GM23248 (cell line): ENCODE measurements at regions not wholly inside any gene's neighbourhood (a gene's known extent, or its start where the extent isn't known, plus 50 kb on each side); places are given as distances from the start of the nearest gene placed in this dataset.

Experiments
- DNase-seq: peaks from one replicate; pipeline ENCODE4 v3.0.0-alpha.2; 2015
- H2AFZ ChIP-seq: fragments of 200-600 bp; sonication (generic); 2 replicates; pipeline ENCODE4 v1.6.1; 2016; ENCODE audit warnings: antibody characterized with exemption
- H3F3A ChIP-seq: fragments of 200-600 bp; sonication (generic); 2 replicates; pipeline ENCODE4 v1.6.1; 2016; ENCODE audit warnings: mild to moderate bottlenecking, antibody characterized with exemption, mixed run types; ENCODE audit not compliant: insufficient read depth
- H3K27ac ChIP-seq: fragments of 200-600 bp; sonication (generic); 2 replicates; pipeline ENCODE4 v1.5.1; 2016; ENCODE audit warnings: mild to moderate bottlenecking
- H3K27me3 ChIP-seq: fragments of 200-600 bp; sonication (generic); replicated peaks from 2 replicates; pipeline ENCODE4 v1.6.1; 2016; ENCODE audit warnings: mild to moderate bottlenecking; ENCODE audit not compliant: insufficient read depth
- H3K36me3 ChIP-seq: fragments of 200-600 bp; sonication (generic); 2 replicates; pipeline ENCODE4 v1.6.1; 2016; ENCODE audit warnings: low read depth, mild to moderate bottlenecking
- H3K4me1 ChIP-seq: fragments of 200-600 bp; sonication (generic); 2 replicates; pipeline ENCODE4 v1.6.1; 2016; ENCODE audit warnings: mild to moderate bottlenecking; ENCODE audit not compliant: insufficient read depth
- H3K4me2 ChIP-seq: fragments of 200-600 bp; sonication (generic); one replicate; pipeline ENCODE4 v1.6.1; 2016; ENCODE audit warnings: mild to moderate bottlenecking; ENCODE audit not compliant: unreplicated experiment
- H3K4me3 ChIP-seq: fragments of 200-600 bp; sonication (generic); 2 replicates; pipeline ENCODE4 v1.5.1; 2016; ENCODE audit warnings: mild to moderate bottlenecking
- H3K79me2 ChIP-seq: fragments of 200-600 bp; sonication (generic); 2 replicates; pipeline ENCODE4 v1.6.1; 2016; ENCODE audit warnings: mild to moderate bottlenecking; ENCODE audit not compliant: insufficient read depth
- H3K9ac ChIP-seq: fragments of 200-600 bp; sonication (generic); 2 replicates; pipeline ENCODE4 v1.6.1; 2016; ENCODE audit warnings: mild to moderate bottlenecking
- H3K9me2 ChIP-seq: fragments of 200-600 bp; sonication (generic); 2 replicates; pipeline ENCODE4 v1.6.1; 2016; ENCODE audit warnings: mixed run types, mild to moderate bottlenecking, moderate library complexity; ENCODE audit not compliant: insufficient read depth
- H3K9me3 ChIP-seq: fragments of 200-600 bp; sonication (generic); one replicate; pipeline ENCODE4 v1.6.1; 2017; ENCODE audit warnings: low read depth
- H4K20me1 ChIP-seq: fragments of 200-600 bp; sonication (generic); 2 replicates; pipeline ENCODE4 v1.6.0; 2016; ENCODE audit not compliant: insufficient read depth
- EZH2 ChIP-seq: fragments of 200-600 bp; sonication (generic); IDR thresholded peaks from 2 replicates; pipeline ENCODE4 v1.6.1; 2018; ENCODE audit warnings: antibody characterized with exemption, mild to moderate bottlenecking; ENCODE audit not compliant: insufficient read depth, poor library complexity, severe bottlenecking
- EZH2phosphoT487 ChIP-seq: fragments of 200-600 bp; sonication (generic); IDR thresholded peaks from 2 replicates; pipeline ENCODE4 v1.6.1; 2018; ENCODE audit warnings: antibody characterized with exemption, moderate library complexity, mild to moderate bottlenecking, low read depth; ENCODE audit not compliant: insufficient read depth
- WGBS, 2 experiments: methylation state at CpG; one replicate each; pipeline ENCODE4 v1.1.6; 2015 to 2017; ENCODE audit warnings: low lambda C conversion rate in 2 of 2, low coverage in 1 of 2; ENCODE audit errors: missing lambda C conversion rate in 2 of 2; 5-methylcytosine and 5-hydroxymethylcytosine counted together
- in situ Hi-C: fragments of 300-500 bp; cut with MboI; formaldehyde crosslinking; loops from 2 replicates; pipeline ENCODE4 v1.15.0; 2020

GRCh38 chr10:36183056-36183455 lies 541.0 kb upstream of the FZD8 start:
- no peaks in the 10 kb centered on the region for H4K20me1 ChIP-seq

GRCh38 chr10:36182606-36183005 lies 540.5 kb upstream of the FZD8 start:
- Histone ChIP-seq H3K4me2 (peak overlapping the region; percentile 48), H3K27ac (no peak overlapping the region), H3K36me3 (no peaks in the 10 kb centered on the region), H2AFZ (peak overlapping the region; percentile 61), H3K9me3 (no peaks in the 10 kb centered on the region), H3F3A (0 out of 2 replicates have a peak, but pooled peaks cover 8% of the 10 kb centered on the region), H3K4me1 (peaks cover 20% of the 10 kb centered on the region), H3K79me2 (no peaks in the 10 kb centered on the region), H3K9ac (no peak overlapping the region), H4K20me1 (no peaks in the 10 kb centered on the region), H3K9me2 (no peaks in the 10 kb centered on the region), H3K4me3 (0 out of 2 replicates have a peak overlapping the region, but pooled peaks have one; percentile 12), H3K27me3 (no peaks in the 10 kb centered on the region)
- 80 to 84% methylated on average over 4 of the region's 4 CpGs for WGBS, 2 experiments
- in situ Hi-C loops = no loop called here
- TF ChIP-seq EZH2 = no peak
- TF ChIP-seq EZH2phosphoT487 = no peak
- no peak for DNase-seq

More at GRCh38 chr10:36183056-36183455, 541.0 kb upstream of the FZD8 start:
- Histone ChIP-seq H3K4me1 (peaks cover 25% of the 10 kb centered on the region), H3K79me2 (no peaks in the 10 kb centered on the region), H3K27ac (no peak overlapping the region), H3K9me3 (no peaks in the 10 kb centered on the region), H3K9ac (no peak overlapping the region), H3K4me3 (no peak overlapping the region), H2AFZ (no peak overlapping the region), H3F3A (0 out of 2 replicates have a peak, but pooled peaks cover 8% of the 10 kb centered on the region), H3K36me3 (no peaks in the 10 kb centered on the region), H3K27me3 (no peaks in the 10 kb centered on the region), H3K4me2 (no peak overlapping the region), H3K9me2 (no peaks in the 10 kb centered on the region)
- no peak for DNase-seq
- in situ Hi-C loops = no loop called here
- TF ChIP-seq EZH2 = no peak

GRCh38 chr10:36182179-36182566 lies 540.1 kb upstream of the FZD8 start:
- H3K4me1 ChIP-seq = peaks cover 20% of the 10 kb centered on the region
- DNase-seq = peak; percentile 40
- in situ Hi-C loops = no loop called here
- H3K9ac ChIP-seq = no peak overlapping the region
- no peaks in the 10 kb centered on the region for H3K79me2 ChIP-seq
- peak overlapping the region; percentile 48 for H3K4me2 ChIP-seq
- peak overlapping the region; percentile 61 for H2AFZ ChIP-seq
- 0 out of 2 replicates have a peak, but pooled peaks cover 8% of the 10 kb centered on the region for H3F3A ChIP-seq
- H3K27me3 ChIP-seq = no peaks in the 10 kb centered on the region
- 0 out of 2 replicates have a peak overlapping the region, but pooled peaks have one; percentile 12 for H3K4me3 ChIP-seq
- no peaks in the 10 kb centered on the region for H3K9me2 ChIP-seq
- H3K36me3 ChIP-seq = no peaks in the 10 kb centered on the region
- H3K27ac ChIP-seq = no peak overlapping the region
- WGBS, 2 experiments = 41 to 44% methylated on average over 9 of the region's 9 CpGs
- no peaks in the 10 kb centered on the region for H3K9me3 ChIP-seq
- no peaks in the 10 kb centered on the region for H4K20me1 ChIP-seq
- no peak for TF ChIP-seq EZH2phosphoT487
- no peak for TF ChIP-seq EZH2

- TF ChIP-seq EZH2 (no peak), EZH2phosphoT487 (no peak)
- H3K27me3 ChIP-seq = no peaks in the 10 kb centered on the region
- peak; percentile 39 for DNase-seq
- peak overlapping the region; percentile 48 for H3K4me2 ChIP-seq
- H3K27ac ChIP-seq = no peak overlapping the region
- 0 out of 2 replicates have a peak, but pooled peaks cover 8% of the 10 kb centered on the region for H3F3A ChIP-seq
- H3K4me3 ChIP-seq = 0 out of 2 replicates have a peak overlapping the region, but pooled peaks have one; percentile 12
- 15% methylated on average over 3 of the region's 3 CpGs for WGBS, 2 experiments
- no peaks in the 10 kb centered on the region for H3K79me2 ChIP-seq
- H3K9me2 ChIP-seq = no peaks in the 10 kb centered on the region
- H4K20me1 ChIP-seq = no peaks in the 10 kb centered on the region
- no peaks in the 10 kb centered on the region for H3K36me3 ChIP-seq
- H2AFZ ChIP-seq = peak overlapping the region; percentile 61
- peaks cover 20% of the 10 kb centered on the region for H3K4me1 ChIP-seq
- H3K9me3 ChIP-seq = no peaks in the 10 kb centered on the region
- no peak overlapping the region for H3K9ac ChIP-seq
- in situ Hi-C loops = no loop called here
Measured at GRCh38 chr10:36181426-36182178, 539.5 kb upstream of the FZD8 start.
